A549 (cell line): ENCODE measurements at regions not wholly inside any gene's neighbourhood (a gene's known extent, or its start where the extent isn't known, plus 50 kb on each side); places are given as distances from the start of the nearest gene placed in this dataset.

Experiments
- CTCF ChIP-seq: fragments of >200 bp; sonication (Bioruptor Twin); formaldehyde crosslinking; IDR thresholded peaks from 3 replicates; pipeline ENCODE4 v1.5.1; 2016
- E2F6 ChIP-seq: IDR thresholded peaks from 2 replicates; pipeline ENCODE4 v1.6.1; 2012; ENCODE audit warnings: low read depth, borderline replicate concordance
- EHMT2 ChIP-seq: fragments of 200-600 bp; sonication (generic); IDR thresholded peaks from 2 replicates; pipeline ENCODE4 v1.6.1; 2016; ENCODE audit warnings: antibody characterized with exemption, low read depth, mild to moderate bottlenecking, moderate library complexity
- JUN ChIP-seq, 2 experiments: fragments of >200 bp; sonication (Bioruptor Twin); formaldehyde crosslinking; IDR thresholded peaks; 2 replicates in 1 of 2; 3 replicates in 1 of 2; pipeline ENCODE4 v1.6.1; 2016 to 2017
- NFE2L2 ChIP-seq: fragments of 150-350 bp; conservative IDR thresholded peaks from 2 replicates; pipeline ENCODE4 v1.6.1; 2014; ENCODE audit warnings: low read length
- NR3C1 ChIP-seq: fragments of >200 bp; sonication (Bioruptor Twin); formaldehyde crosslinking; IDR thresholded peaks from 3 replicates; pipeline ENCODE4 v1.6.1; 2017
- POLR2A ChIP-seq: IDR thresholded peaks from 2 replicates; pipeline ENCODE4 v1.6.1; 2012; ENCODE audit warnings: mild to moderate bottlenecking, low read length
- RFX5 ChIP-seq: fragments of 450-650 bp; IDR thresholded peaks from 2 replicates; pipeline ENCODE4 v1.7.1; 2014; ENCODE audit warnings: antibody characterized with exemption, mild to moderate bottlenecking, moderate library complexity
- TF ChIP-seq, protein P1 (sequence below): fragments of 200-600 bp; sonication (generic); IDR thresholded peaks from 2 replicates; pipeline ENCODE4 v1.6.1; 2016; ENCODE audit warnings: antibody characterized with exemption, mild to moderate bottlenecking, moderate library complexity

- TF ChIP-seq POLR2A (no peak), EHMT2 (no peak), CTCF (no peak), RFX5 (no peak), JUN (IDR thresholded peaks at IDR 0.05) (no peak), NR3C1 (no peak), NFE2L2 (no peak), E2F6 (no peak)
- TF ChIP-seq, protein P1, sequence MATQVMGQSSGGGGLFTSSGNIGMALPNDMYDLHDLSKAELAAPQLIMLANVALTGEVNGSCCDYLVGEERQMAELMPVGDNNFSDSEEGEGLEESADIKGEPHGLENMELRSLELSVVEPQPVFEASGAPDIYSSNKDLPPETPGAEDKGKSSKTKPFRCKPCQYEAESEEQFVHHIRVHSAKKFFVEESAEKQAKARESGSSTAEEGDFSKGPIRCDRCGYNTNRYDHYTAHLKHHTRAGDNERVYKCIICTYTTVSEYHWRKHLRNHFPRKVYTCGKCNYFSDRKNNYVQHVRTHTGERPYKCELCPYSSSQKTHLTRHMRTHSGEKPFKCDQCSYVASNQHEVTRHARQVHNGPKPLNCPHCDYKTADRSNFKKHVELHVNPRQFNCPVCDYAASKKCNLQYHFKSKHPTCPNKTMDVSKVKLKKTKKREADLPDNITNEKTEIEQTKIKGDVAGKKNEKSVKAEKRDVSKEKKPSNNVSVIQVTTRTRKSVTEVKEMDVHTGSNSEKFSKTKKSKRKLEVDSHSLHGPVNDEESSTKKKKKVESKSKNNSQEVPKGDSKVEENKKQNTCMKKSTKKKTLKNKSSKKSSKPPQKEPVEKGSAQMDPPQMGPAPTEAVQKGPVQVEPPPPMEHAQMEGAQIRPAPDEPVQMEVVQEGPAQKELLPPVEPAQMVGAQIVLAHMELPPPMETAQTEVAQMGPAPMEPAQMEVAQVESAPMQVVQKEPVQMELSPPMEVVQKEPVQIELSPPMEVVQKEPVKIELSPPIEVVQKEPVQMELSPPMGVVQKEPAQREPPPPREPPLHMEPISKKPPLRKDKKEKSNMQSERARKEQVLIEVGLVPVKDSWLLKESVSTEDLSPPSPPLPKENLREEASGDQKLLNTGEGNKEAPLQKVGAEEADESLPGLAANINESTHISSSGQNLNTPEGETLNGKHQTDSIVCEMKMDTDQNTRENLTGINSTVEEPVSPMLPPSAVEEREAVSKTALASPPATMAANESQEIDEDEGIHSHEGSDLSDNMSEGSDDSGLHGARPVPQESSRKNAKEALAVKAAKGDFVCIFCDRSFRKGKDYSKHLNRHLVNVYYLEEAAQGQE = no peak
Observed at GRCh38 chr6:78618970-78619369, 248.4 kb upstream of the IRAK1BP1 start.
